Sigmoid colon (tissue), 4 donors: ENCODE measurements at regions not wholly inside any gene's neighbourhood (a gene's known extent, or its start where the extent isn't known, plus 50 kb on each side); places are given as distances from the start of the nearest gene placed in this dataset.

Source experiments
- EP300 ChIP-seq, 4 donors: sonication (generic); formaldehyde crosslinking; IDR thresholded peaks; one replicate each; pipeline ENCODE4 v1.6.1; 2017; ENCODE audit warnings: antibody characterized with exemption in 4 of 4
- POLR2A ChIP-seq, 2 donors: fragments of 450-650 bp; IDR thresholded peaks; one replicate each; pipeline ENCODE4 v1.6.1; 2016; ENCODE audit warnings: antibody characterized with exemption in 2 of 2, mild to moderate bottlenecking in 2 of 2, moderate library complexity in 2 of 2
- POLR2AphosphoS5 ChIP-seq, 4 donors: sonication (generic); formaldehyde crosslinking; IDR thresholded peaks; one replicate each; pipeline ENCODE4 v1.6.1; 2017; ENCODE audit warnings: antibody characterized with exemption in 4 of 4
- TF ChIP-seq, protein P1 (sequence below), 4 experiments: fragments of 450-650 bp in 3 of 4; fragments of 200-600 bp in 1 of 4; IDR thresholded peaks; one replicate each; pipeline ENCODE4 v1.5.1; 2016 to 2019; ENCODE audit warnings: antibody characterized with exemption in 4 of 4, mild to moderate bottlenecking in 3 of 4, moderate library complexity in 2 of 4

DNA sequence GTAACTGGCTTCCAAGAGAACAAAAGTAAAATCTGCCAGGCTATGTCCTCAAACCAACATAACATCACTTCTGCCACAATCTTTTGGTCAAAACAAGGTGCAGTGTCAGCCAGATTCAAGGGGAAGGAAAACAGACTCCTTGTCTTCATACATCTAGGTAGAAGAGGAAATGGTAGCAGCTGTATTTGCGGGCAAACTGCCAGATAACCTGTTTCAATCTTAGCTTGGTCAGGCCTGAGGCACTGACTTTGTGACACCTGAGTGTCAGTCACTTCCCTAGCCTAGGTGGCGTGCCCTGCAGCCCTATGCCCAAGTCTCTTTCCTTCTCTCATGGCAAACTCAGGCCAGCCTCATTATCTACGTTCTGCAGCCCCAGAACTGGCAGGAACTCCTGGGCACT is 146.2 kb upstream of the JADE1 start:
- TF ChIP-seq POLR2A (IDR thresholded peaks at IDR 0.05) (no peak), EP300 (IDR thresholded peaks at IDR 0.05) (no peak), POLR2AphosphoS5 (IDR thresholded peaks at IDR 0.05) (no peak)
- TF ChIP-seq, protein P1, sequence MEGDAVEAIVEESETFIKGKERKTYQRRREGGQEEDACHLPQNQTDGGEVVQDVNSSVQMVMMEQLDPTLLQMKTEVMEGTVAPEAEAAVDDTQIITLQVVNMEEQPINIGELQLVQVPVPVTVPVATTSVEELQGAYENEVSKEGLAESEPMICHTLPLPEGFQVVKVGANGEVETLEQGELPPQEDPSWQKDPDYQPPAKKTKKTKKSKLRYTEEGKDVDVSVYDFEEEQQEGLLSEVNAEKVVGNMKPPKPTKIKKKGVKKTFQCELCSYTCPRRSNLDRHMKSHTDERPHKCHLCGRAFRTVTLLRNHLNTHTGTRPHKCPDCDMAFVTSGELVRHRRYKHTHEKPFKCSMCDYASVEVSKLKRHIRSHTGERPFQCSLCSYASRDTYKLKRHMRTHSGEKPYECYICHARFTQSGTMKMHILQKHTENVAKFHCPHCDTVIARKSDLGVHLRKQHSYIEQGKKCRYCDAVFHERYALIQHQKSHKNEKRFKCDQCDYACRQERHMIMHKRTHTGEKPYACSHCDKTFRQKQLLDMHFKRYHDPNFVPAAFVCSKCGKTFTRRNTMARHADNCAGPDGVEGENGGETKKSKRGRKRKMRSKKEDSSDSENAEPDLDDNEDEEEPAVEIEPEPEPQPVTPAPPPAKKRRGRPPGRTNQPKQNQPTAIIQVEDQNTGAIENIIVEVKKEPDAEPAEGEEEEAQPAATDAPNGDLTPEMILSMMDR (IDR thresholded peaks at IDR 0.05): no peak
